Nephron progenitor cell (in vitro differentiated cells): ENCODE measurements at regions not wholly inside any gene's neighbourhood (a gene's known extent, or its start where the extent isn't known, plus 50 kb on each side); places are given as distances from the start of the nearest gene placed in this dataset.
"Not testable (repeated sequence)": the region's sequence is repeated elsewhere in the genome, so short reads cannot be mapped to it uniquely, and the experiment has no call there.

Source experiments
- DNase-seq: peaks from one replicate; pipeline ENCODE4 v3.0.0; 2021
- H3K27ac Mint-ChIP-seq: 2 replicates; pipeline ENCODE4 v1.8.0; 2021; ENCODE audit warnings: mild to moderate bottlenecking, moderate library complexity, mixed read lengths
- H3K27me3 Mint-ChIP-seq: 2 replicates; pipeline ENCODE4 v1.8.0; 2021; ENCODE audit warnings: mild to moderate bottlenecking, low read depth, mixed read lengths; ENCODE audit not compliant: poor library complexity
- H3K36me3 Mint-ChIP-seq: 2 replicates; pipeline ENCODE4 v1.8.0; 2021; ENCODE audit warnings: low read depth, mixed read lengths
- H3K4me1 Mint-ChIP-seq: 2 replicates; pipeline ENCODE4 v1.8.0; 2021; ENCODE audit warnings: mixed read lengths
- H3K4me3 Mint-ChIP-seq: 2 replicates; pipeline ENCODE4 v1.8.0; 2021; ENCODE audit warnings: mild to moderate bottlenecking, moderate library complexity, mixed read lengths
- H3K9me3 Mint-ChIP-seq: 2 replicates; pipeline ENCODE4 v1.8.0; 2021; ENCODE audit warnings: mild to moderate bottlenecking, moderate library complexity, mixed read lengths
- TF ChIP-seq, protein P1 (sequence below): fragments of 200-600 bp; sonication (generic); IDR thresholded peaks from 2 replicates; pipeline ENCODE4 v1.5.0; 2021; ENCODE audit warnings: antibody characterized with exemption

DNA sequence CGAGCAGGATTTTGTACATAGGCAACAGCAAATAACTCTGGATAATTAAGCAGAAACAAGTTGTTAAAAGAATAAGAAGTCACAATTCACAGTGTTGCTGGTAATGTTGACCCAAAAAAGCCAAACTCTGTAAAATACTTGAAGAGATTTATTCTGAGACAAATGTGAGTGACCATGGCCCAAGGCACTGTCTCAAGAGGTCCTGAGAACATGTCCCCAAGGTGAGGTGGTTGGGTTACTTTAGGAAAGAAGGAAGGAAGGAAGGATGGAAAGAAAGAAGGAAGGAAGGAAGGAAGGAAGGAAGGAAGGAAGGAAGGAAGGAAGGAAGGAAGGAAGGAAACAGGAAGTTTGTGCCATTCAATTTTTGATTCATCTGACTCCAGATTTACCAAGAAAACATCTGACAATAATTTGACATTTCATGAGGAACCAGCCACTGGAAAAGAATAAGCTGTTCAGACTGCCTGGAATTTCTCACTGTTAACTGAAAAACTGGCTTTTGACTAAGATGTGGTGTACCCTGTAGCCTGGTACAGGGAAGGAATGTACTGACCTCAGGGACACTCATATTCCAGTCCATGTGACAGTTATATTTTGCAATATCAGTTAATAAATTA, 295.9 kb upstream of the TNC start:
- no peak for DNase-seq
- peaks cover 26% of the 10 kb centered on the region for H3K36me3 Mint-ChIP-seq
- H3K4me3 Mint-ChIP-seq, result no peak overlapping the region
- H3K27me3 Mint-ChIP-seq, result peaks cover 4% of the 10 kb centered on the region
- H3K9me3 Mint-ChIP-seq, result peaks cover 36% of the 10 kb centered on the region
- peaks cover 46% of the 10 kb centered on the region for H3K4me1 Mint-ChIP-seq
- TF ChIP-seq, protein P1, sequence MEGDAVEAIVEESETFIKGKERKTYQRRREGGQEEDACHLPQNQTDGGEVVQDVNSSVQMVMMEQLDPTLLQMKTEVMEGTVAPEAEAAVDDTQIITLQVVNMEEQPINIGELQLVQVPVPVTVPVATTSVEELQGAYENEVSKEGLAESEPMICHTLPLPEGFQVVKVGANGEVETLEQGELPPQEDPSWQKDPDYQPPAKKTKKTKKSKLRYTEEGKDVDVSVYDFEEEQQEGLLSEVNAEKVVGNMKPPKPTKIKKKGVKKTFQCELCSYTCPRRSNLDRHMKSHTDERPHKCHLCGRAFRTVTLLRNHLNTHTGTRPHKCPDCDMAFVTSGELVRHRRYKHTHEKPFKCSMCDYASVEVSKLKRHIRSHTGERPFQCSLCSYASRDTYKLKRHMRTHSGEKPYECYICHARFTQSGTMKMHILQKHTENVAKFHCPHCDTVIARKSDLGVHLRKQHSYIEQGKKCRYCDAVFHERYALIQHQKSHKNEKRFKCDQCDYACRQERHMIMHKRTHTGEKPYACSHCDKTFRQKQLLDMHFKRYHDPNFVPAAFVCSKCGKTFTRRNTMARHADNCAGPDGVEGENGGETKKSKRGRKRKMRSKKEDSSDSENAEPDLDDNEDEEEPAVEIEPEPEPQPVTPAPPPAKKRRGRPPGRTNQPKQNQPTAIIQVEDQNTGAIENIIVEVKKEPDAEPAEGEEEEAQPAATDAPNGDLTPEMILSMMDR, result no peak
- peak overlapping the region; percentile 85 for H3K27ac Mint-ChIP-seq

DNA sequence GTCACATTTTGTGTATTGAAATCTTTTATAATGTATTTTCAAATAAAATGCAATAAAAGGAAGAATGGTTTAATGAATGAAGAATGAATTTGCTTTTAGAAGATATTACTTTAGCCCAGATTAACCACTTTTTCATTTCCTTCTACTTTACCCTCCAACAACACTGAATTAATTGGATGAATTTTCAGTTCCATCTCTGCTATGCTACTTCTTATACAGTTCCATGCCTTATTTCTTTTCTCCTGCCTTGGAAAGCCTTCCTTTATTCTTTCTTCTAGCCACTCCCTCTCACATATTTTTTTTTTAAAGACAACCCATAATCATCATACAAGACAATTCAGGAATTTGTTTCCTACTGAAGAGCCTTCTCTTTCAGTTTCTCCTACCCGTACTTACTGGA, 296.6 kb upstream of the TNC start:
- DNase-seq, result no peak
- Mint-ChIP-seq H3K4me1 (peaks cover 46% of the 10 kb centered on the region), H3K9me3 (peaks cover 34% of the 10 kb centered on the region), H3K27ac (no peak overlapping the region), H3K27me3 (peaks cover 4% of the 10 kb centered on the region), H3K4me3 (no peak overlapping the region), H3K36me3 (peaks cover 19% of the 10 kb centered on the region)
- TF ChIP-seq, protein P1, result no peak

DNA sequence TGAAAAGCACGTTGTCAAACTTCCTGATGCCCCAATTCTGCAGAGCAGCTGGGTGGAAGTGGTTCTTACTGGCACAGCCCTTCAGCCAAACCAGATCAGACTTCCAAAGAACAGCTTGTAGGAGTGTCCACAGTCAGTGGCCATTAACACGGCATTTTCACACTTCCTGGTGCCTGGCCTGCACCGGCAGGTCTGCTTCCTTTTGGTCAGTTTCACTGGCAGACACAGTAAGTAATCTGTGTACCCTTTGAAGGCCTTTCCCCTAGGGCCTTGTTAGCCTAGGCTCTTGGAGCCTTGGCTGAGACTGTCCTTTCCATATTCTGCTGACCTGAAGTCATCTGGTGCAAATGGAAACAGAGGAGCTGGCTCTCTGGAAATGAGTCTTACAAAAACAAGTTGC, 297.5 kb upstream of the TNC start:
- H3K27me3 Mint-ChIP-seq, result peaks cover 4% of the 10 kb centered on the region
- TF ChIP-seq, protein P1, result no peak
- DNase-seq, result no peak
- H3K27ac Mint-ChIP-seq, result no peak overlapping the region
- H3K4me1 Mint-ChIP-seq, result peaks cover 46% of the 10 kb centered on the region
- peaks cover 29% of the 10 kb centered on the region for H3K9me3 Mint-ChIP-seq
- no peak overlapping the region for H3K4me3 Mint-ChIP-seq
- H3K36me3 Mint-ChIP-seq, result peaks cover 13% of the 10 kb centered on the region

DNA sequence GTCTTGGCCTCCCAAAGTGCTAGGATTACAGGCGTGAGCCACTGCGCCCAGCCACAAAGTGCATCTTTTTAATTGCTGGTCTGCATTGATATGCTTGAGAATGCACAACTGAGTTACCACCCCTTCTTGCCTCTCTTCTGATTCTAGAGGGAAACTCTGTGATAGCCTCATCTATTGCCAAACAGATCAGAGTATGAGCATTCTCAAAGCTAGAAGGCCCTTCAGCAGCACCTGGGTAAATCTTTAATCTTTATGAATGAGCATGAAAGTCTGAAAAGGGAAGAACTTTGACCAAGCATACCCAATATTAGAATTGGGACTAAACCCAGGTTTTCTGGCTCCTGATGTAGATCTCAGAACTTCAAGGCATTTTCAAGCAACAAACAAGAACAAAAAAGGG, 298.3 kb upstream of the TNC start:
- H3K36me3 Mint-ChIP-seq, result peaks cover 13% of the 10 kb centered on the region
- peaks cover 46% of the 10 kb centered on the region for H3K4me1 Mint-ChIP-seq
- TF ChIP-seq, protein P1, result no peak
- no peak for DNase-seq
- peaks cover 30% of the 10 kb centered on the region for H3K9me3 Mint-ChIP-seq
- H3K4me3 Mint-ChIP-seq, result no peak overlapping the region
- peak overlapping the region; percentile 42 for H3K27ac Mint-ChIP-seq
- H3K27me3 Mint-ChIP-seq, result peaks cover 4% of the 10 kb centered on the region

DNA sequence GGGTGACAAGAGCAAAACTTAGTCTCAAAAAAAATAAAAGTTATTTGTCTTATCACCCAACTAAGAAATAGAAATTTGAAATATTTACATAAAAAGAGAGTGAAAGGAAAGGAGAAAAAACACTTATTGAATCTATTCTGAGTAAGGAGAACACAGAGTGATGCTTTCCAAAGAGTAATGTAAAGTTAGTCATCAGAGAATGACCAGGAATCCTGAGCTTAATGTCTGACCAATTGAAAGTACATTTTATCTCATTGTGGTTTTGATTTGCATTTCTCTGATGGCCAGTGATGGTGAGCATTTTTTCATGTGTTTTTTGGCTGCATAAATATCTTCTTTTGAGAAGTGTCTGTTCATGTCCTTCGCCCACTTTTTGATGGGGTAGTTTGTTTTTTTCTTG, 300.2 kb upstream of the TNC start:
- not testable (repeated sequence) for H3K4me3 Mint-ChIP-seq, H3K27ac Mint-ChIP-seq, H3K27me3 Mint-ChIP-seq, DNase-seq
- peaks cover 30% of the 10 kb centered on the region for H3K4me1 Mint-ChIP-seq
- H3K9me3 Mint-ChIP-seq, result peaks cover 45% of the 10 kb centered on the region
- peaks cover 20% of the 10 kb centered on the region for H3K36me3 Mint-ChIP-seq

DNA sequence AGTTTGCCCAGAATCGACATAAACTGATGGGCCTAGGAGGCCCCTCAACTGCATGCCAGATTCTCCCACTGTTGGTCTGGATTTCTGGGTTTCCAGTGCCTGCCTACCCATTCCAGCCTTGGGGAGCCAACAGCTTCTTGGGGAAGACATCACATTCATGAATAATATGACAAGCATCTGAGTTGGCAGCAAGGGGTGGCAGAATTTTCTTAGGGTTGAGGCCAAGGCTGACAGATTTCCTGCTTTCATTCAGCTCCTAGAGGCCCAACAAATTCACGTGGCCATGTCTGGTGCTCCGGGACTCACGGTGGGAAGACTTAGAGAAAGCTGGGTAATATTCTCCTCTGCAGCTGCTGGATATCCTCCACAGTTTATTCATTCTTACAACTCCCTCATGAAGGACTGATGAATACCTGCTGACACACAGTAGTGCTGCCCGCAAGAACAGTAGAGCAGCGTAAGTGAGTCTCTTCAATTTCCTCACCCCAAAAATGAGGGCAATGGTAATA, 305.0 kb upstream of the TNC start:
- DNase-seq, result no peak
- no peaks in the 10 kb centered on the region for H3K4me1 Mint-ChIP-seq
- H3K27me3 Mint-ChIP-seq, result no peaks in the 10 kb centered on the region
- H3K36me3 Mint-ChIP-seq, result peaks cover 25% of the 10 kb centered on the region
- H3K4me3 Mint-ChIP-seq, result no peak overlapping the region
- no peak overlapping the region for H3K27ac Mint-ChIP-seq
- peaks cover 76% of the 10 kb centered on the region for H3K9me3 Mint-ChIP-seq
- TF ChIP-seq, protein P1, result no peak
